GM23338 (cell line): ENCODE measurements at regions not wholly inside any gene's neighbourhood (a gene's known extent, or its start where the extent isn't known, plus 50 kb on each side); places are given as distances from the start of the nearest gene placed in this dataset.

Source experiments
- EZH2 ChIP-seq: fragments of 200-600 bp; sonication (generic); IDR thresholded peaks from one replicate; pipeline ENCODE4 v1.8.0; 2017; ENCODE audit warnings: antibody characterized with exemption, mild to moderate bottlenecking, low read depth; ENCODE audit not compliant: unreplicated experiment
- EZH2phosphoT487 ChIP-seq: fragments of 200-600 bp; sonication (generic); IDR thresholded peaks from one replicate; pipeline ENCODE4 v1.8.1; 2018; ENCODE audit warnings: antibody characterized with exemption; ENCODE audit not compliant: unreplicated experiment
- STAT1 ChIP-seq: IDR thresholded peaks from one replicate; pipeline ENCODE4 v1.6.1; 2016; ENCODE audit warnings: antibody characterized with exemption; ENCODE audit not compliant: unreplicated experiment
- ZNF114 ChIP-seq: fragments of 250-450 bp; sonication (Bioruptor Pico); IDR thresholded peaks from 2 replicates; pipeline ENCODE4 v1.5.0; 2020; ENCODE audit warnings: mild to moderate bottlenecking, moderate library complexity
- TF ChIP-seq, protein P1 (sequence below): fragments of 250-450 bp; sonication (Bioruptor Pico); IDR thresholded peaks from 2 replicates; pipeline ENCODE4 v1.5.0; 2020; ENCODE audit warnings: mild to moderate bottlenecking, moderate library complexity
- TF ChIP-seq, protein P2 (sequence below): IDR thresholded peaks from 2 replicates; pipeline ENCODE4 v1.6.1; 2016; ENCODE audit warnings: antibody characterized with exemption
- TF ChIP-seq, protein P3 (sequence below), 2 experiments: fragments of 200-600 bp in 1 of 2; sonication (generic) in 1 of 2; conservative IDR thresholded peaks; 2 replicates each; pipeline versions ENCODE4 v1.5.1 to v1.6.1; 2016 to 2017; ENCODE audit warnings: antibody characterized with exemption in 2 of 2, low read depth in 2 of 2, mild to moderate bottlenecking in 2 of 2, moderate library complexity in 1 of 2

DNA sequence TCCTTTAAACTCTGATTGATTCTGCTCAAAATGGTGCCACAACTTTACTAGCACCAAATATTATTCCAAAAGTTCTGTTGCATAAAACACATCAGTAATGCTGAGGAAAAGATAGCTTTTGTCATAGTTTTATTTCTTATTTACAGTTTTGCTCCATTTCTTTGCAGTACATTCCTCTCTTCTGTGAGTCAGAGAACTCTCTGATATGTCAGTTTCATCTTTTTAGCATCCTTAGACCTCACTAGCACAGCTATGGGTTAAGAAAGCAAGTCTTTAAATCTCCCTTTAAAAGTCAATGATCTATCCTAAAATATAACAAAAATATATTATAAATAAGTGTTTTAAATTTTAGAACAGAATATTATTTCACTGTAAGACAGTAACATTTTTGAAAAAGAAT lies 356.6 kb upstream of the SNX7 start (continued):
- TF ChIP-seq, protein P1, sequence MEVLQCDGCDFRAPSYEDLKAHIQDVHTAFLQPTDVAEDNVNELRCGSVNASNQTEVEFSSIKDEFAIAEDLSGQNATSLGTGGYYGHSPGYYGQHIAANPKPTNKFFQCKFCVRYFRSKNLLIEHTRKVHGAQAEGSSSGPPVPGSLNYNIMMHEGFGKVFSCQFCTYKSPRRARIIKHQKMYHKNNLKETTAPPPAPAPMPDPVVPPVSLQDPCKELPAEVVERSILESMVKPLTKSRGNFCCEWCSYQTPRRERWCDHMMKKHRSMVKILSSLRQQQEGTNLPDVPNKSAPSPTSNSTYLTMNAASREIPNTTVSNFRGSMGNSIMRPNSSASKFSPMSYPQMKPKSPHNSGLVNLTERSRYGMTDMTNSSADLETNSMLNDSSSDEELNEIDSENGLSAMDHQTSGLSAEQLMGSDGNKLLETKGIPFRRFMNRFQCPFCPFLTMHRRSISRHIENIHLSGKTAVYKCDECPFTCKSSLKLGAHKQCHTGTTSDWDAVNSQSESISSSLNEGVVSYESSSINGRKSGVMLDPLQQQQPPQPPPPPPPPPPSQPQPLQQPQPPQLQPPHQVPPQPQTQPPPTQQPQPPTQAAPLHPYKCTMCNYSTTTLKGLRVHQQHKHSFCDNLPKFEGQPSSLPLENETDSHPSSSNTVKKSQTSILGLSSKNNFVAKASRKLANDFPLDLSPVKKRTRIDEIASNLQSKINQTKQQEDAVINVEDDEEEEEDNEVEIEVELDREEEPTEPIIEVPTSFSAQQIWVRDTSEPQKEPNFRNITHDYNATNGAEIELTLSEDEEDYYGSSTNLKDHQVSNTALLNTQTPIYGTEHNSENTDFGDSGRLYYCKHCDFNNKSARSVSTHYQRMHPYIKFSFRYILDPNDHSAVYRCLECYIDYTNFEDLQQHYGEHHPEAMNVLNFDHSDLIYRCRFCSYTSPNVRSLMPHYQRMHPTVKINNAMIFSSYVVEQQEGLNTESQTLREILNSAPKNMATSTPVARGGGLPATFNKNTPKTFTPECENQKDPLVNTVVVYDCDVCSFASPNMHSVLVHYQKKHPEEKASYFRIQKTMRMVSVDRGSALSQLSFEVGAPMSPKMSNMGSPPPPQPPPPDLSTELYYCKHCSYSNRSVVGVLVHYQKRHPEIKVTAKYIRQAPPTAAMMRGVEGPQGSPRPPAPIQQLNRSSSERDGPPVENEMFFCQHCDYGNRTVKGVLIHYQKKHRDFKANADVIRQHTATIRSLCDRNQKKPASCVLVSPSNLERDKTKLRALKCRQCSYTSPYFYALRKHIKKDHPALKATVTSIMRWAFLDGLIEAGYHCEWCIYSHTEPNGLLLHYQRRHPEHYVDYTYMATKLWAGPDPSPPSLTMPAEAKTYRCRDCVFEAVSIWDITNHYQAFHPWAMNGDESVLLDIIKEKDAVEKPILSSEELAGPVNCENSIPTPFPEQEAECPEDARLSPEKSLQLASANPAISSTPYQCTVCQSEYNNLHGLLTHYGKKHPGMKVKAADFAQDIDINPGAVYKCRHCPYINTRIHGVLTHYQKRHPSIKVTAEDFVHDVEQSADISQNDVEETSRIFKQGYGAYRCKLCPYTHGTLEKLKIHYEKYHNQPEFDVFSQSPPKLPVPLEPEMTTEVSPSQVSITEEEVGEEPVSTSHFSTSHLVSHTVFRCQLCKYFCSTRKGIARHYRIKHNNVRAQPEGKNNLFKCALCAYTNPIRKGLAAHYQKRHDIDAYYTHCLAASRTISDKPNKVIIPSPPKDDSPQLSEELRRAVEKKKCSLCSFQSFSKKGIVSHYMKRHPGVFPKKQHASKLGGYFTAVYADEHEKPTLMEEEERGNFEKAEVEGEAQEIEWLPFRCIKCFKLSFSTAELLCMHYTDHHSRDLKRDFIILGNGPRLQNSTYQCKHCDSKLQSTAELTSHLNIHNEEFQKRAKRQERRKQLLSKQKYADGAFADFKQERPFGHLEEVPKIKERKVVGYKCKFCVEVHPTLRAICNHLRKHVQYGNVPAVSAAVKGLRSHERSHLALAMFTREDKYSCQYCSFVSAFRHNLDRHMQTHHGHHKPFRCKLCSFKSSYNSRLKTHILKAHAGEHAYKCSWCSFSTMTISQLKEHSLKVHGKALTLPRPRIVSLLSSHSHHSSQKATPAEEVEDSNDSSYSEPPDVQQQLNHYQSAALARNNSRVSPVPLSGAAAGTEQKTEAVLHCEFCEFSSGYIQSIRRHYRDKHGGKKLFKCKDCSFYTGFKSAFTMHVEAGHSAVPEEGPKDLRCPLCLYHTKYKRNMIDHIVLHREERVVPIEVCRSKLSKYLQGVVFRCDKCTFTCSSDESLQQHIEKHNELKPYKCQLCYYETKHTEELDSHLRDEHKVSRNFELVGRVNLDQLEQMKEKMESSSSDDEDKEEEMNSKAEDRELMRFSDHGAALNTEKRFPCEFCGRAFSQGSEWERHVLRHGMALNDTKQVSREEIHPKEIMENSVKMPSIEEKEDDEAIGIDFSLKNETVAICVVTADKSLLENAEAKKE (CRISPR knock-in tag) = no peak
- TF ChIP-seq, protein P2, sequence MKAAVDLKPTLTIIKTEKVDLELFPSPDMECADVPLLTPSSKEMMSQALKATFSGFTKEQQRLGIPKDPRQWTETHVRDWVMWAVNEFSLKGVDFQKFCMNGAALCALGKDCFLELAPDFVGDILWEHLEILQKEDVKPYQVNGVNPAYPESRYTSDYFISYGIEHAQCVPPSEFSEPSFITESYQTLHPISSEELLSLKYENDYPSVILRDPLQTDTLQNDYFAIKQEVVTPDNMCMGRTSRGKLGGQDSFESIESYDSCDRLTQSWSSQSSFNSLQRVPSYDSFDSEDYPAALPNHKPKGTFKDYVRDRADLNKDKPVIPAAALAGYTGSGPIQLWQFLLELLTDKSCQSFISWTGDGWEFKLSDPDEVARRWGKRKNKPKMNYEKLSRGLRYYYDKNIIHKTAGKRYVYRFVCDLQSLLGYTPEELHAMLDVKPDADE = no peak
- TF ChIP-seq, protein P3, sequence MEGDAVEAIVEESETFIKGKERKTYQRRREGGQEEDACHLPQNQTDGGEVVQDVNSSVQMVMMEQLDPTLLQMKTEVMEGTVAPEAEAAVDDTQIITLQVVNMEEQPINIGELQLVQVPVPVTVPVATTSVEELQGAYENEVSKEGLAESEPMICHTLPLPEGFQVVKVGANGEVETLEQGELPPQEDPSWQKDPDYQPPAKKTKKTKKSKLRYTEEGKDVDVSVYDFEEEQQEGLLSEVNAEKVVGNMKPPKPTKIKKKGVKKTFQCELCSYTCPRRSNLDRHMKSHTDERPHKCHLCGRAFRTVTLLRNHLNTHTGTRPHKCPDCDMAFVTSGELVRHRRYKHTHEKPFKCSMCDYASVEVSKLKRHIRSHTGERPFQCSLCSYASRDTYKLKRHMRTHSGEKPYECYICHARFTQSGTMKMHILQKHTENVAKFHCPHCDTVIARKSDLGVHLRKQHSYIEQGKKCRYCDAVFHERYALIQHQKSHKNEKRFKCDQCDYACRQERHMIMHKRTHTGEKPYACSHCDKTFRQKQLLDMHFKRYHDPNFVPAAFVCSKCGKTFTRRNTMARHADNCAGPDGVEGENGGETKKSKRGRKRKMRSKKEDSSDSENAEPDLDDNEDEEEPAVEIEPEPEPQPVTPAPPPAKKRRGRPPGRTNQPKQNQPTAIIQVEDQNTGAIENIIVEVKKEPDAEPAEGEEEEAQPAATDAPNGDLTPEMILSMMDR (conservative IDR thresholded peaks at IDR 0.05; ENCODE audit: low read depth in 2 of 2) = no peak
- no peak for TF ChIP-seq STAT1
- no peak for TF ChIP-seq EZH2phosphoT487
- TF ChIP-seq ZNF114 (CRISPR knock-in tag) = no peak
- no peak for TF ChIP-seq EZH2
